ENCODE measurements at regions not wholly inside any gene's neighbourhood (a gene's known extent, or its start where the extent isn't known, plus 50 kb on each side); places are given as distances from the start of the nearest gene placed in this dataset.
"Not testable (repeated sequence)": the region's sequence is repeated elsewhere in the genome, so short reads cannot be mapped to it uniquely, and the experiment has no call there.

DNA sequence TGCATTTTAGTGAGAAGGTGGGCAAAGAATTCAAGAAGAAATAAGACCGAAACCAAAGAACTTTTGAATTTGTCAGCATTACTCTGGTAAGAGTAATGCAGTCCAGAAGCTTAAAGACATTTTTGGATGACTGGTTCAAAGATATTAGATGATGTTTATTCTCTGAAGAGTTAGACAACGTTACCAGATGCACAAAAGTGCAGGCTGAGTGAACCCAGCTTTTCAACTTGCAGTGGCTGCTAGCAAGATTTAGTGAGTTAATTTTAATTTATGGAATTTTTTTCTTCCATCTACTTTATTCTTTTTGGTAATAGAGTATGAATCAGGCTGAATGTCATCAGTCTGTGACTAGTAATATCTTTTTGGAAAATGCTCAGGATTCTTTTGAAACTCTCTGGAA, 267.3 kb upstream of the AZI2 start:
- Mint-ChIP-seq H3K4me3 (ENCODE audit: unreplicated experiment) (no peak overlapping the region), H3K27me3 (ENCODE audit: unreplicated experiment) (no peaks in the 10 kb centered on the region), H3K9me3 (ENCODE audit: unreplicated experiment) (no peaks in the 10 kb centered on the region), H3K36me3 (ENCODE audit: low read depth, unreplicated experiment) (no peaks in the 10 kb centered on the region), H3K27ac (ENCODE audit: unreplicated experiment) (no peak overlapping the region), H3K4me1 (ENCODE audit: unreplicated experiment) (no peaks in the 10 kb centered on the region)
- no peak for DNase-seq (ENCODE audit: low spot score)
- TF ChIP-seq, protein P1, sequence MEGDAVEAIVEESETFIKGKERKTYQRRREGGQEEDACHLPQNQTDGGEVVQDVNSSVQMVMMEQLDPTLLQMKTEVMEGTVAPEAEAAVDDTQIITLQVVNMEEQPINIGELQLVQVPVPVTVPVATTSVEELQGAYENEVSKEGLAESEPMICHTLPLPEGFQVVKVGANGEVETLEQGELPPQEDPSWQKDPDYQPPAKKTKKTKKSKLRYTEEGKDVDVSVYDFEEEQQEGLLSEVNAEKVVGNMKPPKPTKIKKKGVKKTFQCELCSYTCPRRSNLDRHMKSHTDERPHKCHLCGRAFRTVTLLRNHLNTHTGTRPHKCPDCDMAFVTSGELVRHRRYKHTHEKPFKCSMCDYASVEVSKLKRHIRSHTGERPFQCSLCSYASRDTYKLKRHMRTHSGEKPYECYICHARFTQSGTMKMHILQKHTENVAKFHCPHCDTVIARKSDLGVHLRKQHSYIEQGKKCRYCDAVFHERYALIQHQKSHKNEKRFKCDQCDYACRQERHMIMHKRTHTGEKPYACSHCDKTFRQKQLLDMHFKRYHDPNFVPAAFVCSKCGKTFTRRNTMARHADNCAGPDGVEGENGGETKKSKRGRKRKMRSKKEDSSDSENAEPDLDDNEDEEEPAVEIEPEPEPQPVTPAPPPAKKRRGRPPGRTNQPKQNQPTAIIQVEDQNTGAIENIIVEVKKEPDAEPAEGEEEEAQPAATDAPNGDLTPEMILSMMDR (IDR thresholded peaks at IDR 0.05; ENCODE audit: unreplicated experiment): no peak

- Mint-ChIP-seq H3K4me3 (ENCODE audit: unreplicated experiment) (no peak overlapping the region), H3K27ac (ENCODE audit: unreplicated experiment) (no peak overlapping the region), H3K36me3 (ENCODE audit: low read depth, unreplicated experiment) (no peaks in the 10 kb centered on the region), H3K4me1 (ENCODE audit: unreplicated experiment) (no peaks in the 10 kb centered on the region), H3K27me3 (ENCODE audit: unreplicated experiment) (no peaks in the 10 kb centered on the region), H3K9me3 (ENCODE audit: unreplicated experiment) (no peaks in the 10 kb centered on the region)
- DNase-seq (ENCODE audit: low spot score): no peak
- TF ChIP-seq, protein P1 (IDR thresholded peaks at IDR 0.05; ENCODE audit: unreplicated experiment): no peak
These were observed 269.2 kb upstream of the AZI2 start for GRCh38 chr3:28617821-28618220.

GRCh38 chr3:28623106-28623505, 274.5 kb upstream of the AZI2 start:
- H3K36me3 Mint-ChIP-seq (ENCODE audit: low read depth, unreplicated experiment): no peaks in the 10 kb centered on the region
- H3K27me3 Mint-ChIP-seq (ENCODE audit: unreplicated experiment): no peaks in the 10 kb centered on the region
- no peak overlapping the region for H3K4me3 Mint-ChIP-seq (ENCODE audit: unreplicated experiment)
- H3K9me3 Mint-ChIP-seq (ENCODE audit: unreplicated experiment): no peaks in the 10 kb centered on the region
- no peak overlapping the region for H3K27ac Mint-ChIP-seq (ENCODE audit: unreplicated experiment)
- no peaks in the 10 kb centered on the region for H3K4me1 Mint-ChIP-seq (ENCODE audit: unreplicated experiment)
- TF ChIP-seq, protein P1 (IDR thresholded peaks at IDR 0.05; ENCODE audit: unreplicated experiment): no peak
- DNase-seq (ENCODE audit: low spot score): no peak

- no peak overlapping the region for H3K4me3 Mint-ChIP-seq (ENCODE audit: unreplicated experiment)
- DNase-seq (ENCODE audit: low spot score): no peak
- no peak overlapping the region for H3K27ac Mint-ChIP-seq (ENCODE audit: unreplicated experiment)
- no peaks in the 10 kb centered on the region for H3K36me3 Mint-ChIP-seq (ENCODE audit: low read depth, unreplicated experiment)
- no peaks in the 10 kb centered on the region for H3K9me3 Mint-ChIP-seq (ENCODE audit: unreplicated experiment)
- no peaks in the 10 kb centered on the region for H3K4me1 Mint-ChIP-seq (ENCODE audit: unreplicated experiment)
- TF ChIP-seq, protein P1 (IDR thresholded peaks at IDR 0.05; ENCODE audit: unreplicated experiment): no peak
- no peaks in the 10 kb centered on the region for H3K27me3 Mint-ChIP-seq (ENCODE audit: unreplicated experiment)
These were observed 275.5 kb upstream of the AZI2 start for GRCh38 chr3:28624084-28624483.

DNA sequence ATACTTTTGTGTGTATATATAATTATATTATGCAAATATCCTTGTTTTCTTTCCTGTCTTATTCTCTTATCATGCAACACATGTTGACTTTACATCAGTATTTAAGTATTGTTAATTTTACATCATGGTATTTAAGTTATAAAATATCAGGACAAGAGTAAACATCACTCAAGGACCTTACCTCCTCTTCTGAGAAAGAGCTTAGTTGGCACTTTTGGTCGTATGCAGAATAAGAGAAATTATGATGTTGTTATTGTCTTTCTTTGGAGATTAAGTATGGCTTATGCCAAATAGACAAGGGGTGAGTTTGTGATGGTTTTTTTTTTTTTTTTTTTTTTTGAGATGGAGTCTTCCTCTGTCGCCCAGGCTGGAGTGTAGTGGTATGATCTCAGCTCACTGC, 279.2 kb upstream of the AZI2 start:
- not testable (repeated sequence) for H3K27ac Mint-ChIP-seq (ENCODE audit: unreplicated experiment); H3K36me3 Mint-ChIP-seq (ENCODE audit: low read depth, unreplicated experiment); H3K4me1 Mint-ChIP-seq (ENCODE audit: unreplicated experiment); DNase-seq (ENCODE audit: low spot score); H3K9me3 Mint-ChIP-seq (ENCODE audit: unreplicated experiment); H3K4me3 Mint-ChIP-seq (ENCODE audit: unreplicated experiment); H3K27me3 Mint-ChIP-seq (ENCODE audit: unreplicated experiment)

GRCh38 chr3:28634019-28634418, 285.4 kb upstream of the AZI2 start:
- H3K4me1 Mint-ChIP-seq (ENCODE audit: unreplicated experiment): peaks cover 4% of the 10 kb centered on the region
- TF ChIP-seq, protein P1 (IDR thresholded peaks at IDR 0.05; ENCODE audit: unreplicated experiment): no peak
- peaks cover 2% of the 10 kb centered on the region for H3K27me3 Mint-ChIP-seq (ENCODE audit: unreplicated experiment)
- DNase-seq (ENCODE audit: low spot score): no peak
- H3K9me3 Mint-ChIP-seq (ENCODE audit: unreplicated experiment): no peaks in the 10 kb centered on the region
- no peak overlapping the region for H3K27ac Mint-ChIP-seq (ENCODE audit: unreplicated experiment)
- no peaks in the 10 kb centered on the region for H3K36me3 Mint-ChIP-seq (ENCODE audit: low read depth, unreplicated experiment)
- H3K4me3 Mint-ChIP-seq (ENCODE audit: unreplicated experiment): no peak overlapping the region
